Mesenchymal stem cell (in vitro differentiated cells and primary cell): ENCODE measurements at regions not wholly inside any gene's neighbourhood (a gene's known extent, or its start where the extent isn't known, plus 50 kb on each side); places are given as distances from the start of the nearest gene placed in this dataset.

Experiments used
- DNase-seq: peaks from one replicate; pipeline ENCODE4 v3.0.0-alpha.2; 2013
- H2AFZ ChIP-seq: one replicate; pipeline ENCODE4 v1.6.1; 2013; ENCODE audit warnings: low read depth, mild to moderate bottlenecking, control low read depth, inconsistent platforms, low read length, moderate library complexity
- H2AK5ac ChIP-seq: 2 replicates; pipeline ENCODE4 v1.6.1; 2013; ENCODE audit warnings: low read length, moderate library complexity, mild to moderate bottlenecking, inconsistent platforms; ENCODE audit not compliant: severe bottlenecking
- H2BK120ac ChIP-seq: one replicate; pipeline ENCODE4 v1.6.1; 2013; ENCODE audit warnings: low read depth, mild to moderate bottlenecking, inconsistent platforms, low read length, moderate library complexity
- H2BK12ac ChIP-seq, 2 experiments: one replicate each; pipeline ENCODE4 v1.6.1; 2013; ENCODE audit warnings: inconsistent platforms in 2 of 2, low read length in 2 of 2, mild to moderate bottlenecking in 2 of 2, moderate library complexity in 2 of 2, control low read depth in 1 of 2
- H2BK15ac ChIP-seq: one replicate; pipeline ENCODE4 v1.6.1; 2013; ENCODE audit warnings: mild to moderate bottlenecking, low read depth, inconsistent platforms; ENCODE audit not compliant: poor library complexity, severe bottlenecking
- H2BK5ac ChIP-seq: 2 replicates; pipeline ENCODE4 v1.6.1; 2013; ENCODE audit warnings: low read depth, mild to moderate bottlenecking, low read length, control low read depth, inconsistent platforms; ENCODE audit not compliant: poor library complexity, severe bottlenecking
- H3K14ac ChIP-seq, 2 experiments: one replicate each; pipeline ENCODE4 v1.6.1; 2013; ENCODE audit warnings: inconsistent platforms in 2 of 2, low read length in 2 of 2, control low read depth in 1 of 2, mild to moderate bottlenecking in 1 of 2, moderate library complexity in 1 of 2
- H3K18ac ChIP-seq, 2 experiments: one replicate each; pipeline ENCODE4 v1.6.1; 2013; ENCODE audit warnings: inconsistent platforms in 2 of 2, low read length in 2 of 2, control low read depth in 1 of 2, low read depth in 1 of 2, mild to moderate bottlenecking in 1 of 2
- H3K23ac ChIP-seq, 2 experiments: one replicate each; pipeline ENCODE4 v1.6.1; 2013; ENCODE audit warnings: inconsistent platforms in 2 of 2, low read length in 2 of 2, mild to moderate bottlenecking in 2 of 2, moderate library complexity in 2 of 2, control low read depth in 1 of 2
- H3K27ac ChIP-seq: 2 replicates; pipeline ENCODE4 v1.5.1; 2013; ENCODE audit warnings: mild to moderate bottlenecking, moderate library complexity, low read length, control low read depth, inconsistent platforms; ENCODE audit not compliant: poor library complexity, severe bottlenecking
- H3K27me3 ChIP-seq, 2 experiments: 2 replicates each; pipeline versions ENCODE4 v1.6.1 to v1.7.0; 2013; ENCODE audit warnings: low read length in 2 of 2, mild to moderate bottlenecking in 2 of 2, moderate library complexity in 2 of 2, control low read depth in 1 of 2, inconsistent platforms in 1 of 2; ENCODE audit not compliant: control insufficient read depth in 1 of 2, insufficient read depth in 1 of 2
- H3K36me3 ChIP-seq, 2 experiments: 2 replicates each; pipeline versions ENCODE4 v1.6.1 to v1.7.0; 2013; ENCODE audit warnings: low read length in 2 of 2, control low read depth in 1 of 2, inconsistent platforms in 1 of 2, low read depth in 1 of 2, mild to moderate bottlenecking in 1 of 2; ENCODE audit not compliant: insufficient read depth in 2 of 2, control insufficient read depth in 1 of 2
- H3K4ac ChIP-seq, 2 experiments: one replicate each; pipeline ENCODE4 v1.6.1; 2013; ENCODE audit warnings: inconsistent platforms in 2 of 2, low read length in 2 of 2, mild to moderate bottlenecking in 2 of 2, moderate library complexity in 2 of 2, control low read depth in 1 of 2, low read depth in 1 of 2
- H3K4me1 ChIP-seq: 2 replicates; pipeline ENCODE4 v1.6.1; 2013; ENCODE audit warnings: low read depth, low read length, control low read depth; ENCODE audit not compliant: control insufficient read depth, insufficient read depth
- H3K4me2 ChIP-seq: 2 replicates; pipeline ENCODE4 v1.6.1; 2013; ENCODE audit warnings: low read length, mild to moderate bottlenecking, inconsistent platforms; ENCODE audit not compliant: poor library complexity, severe bottlenecking
- H3K4me3 ChIP-seq, 2 experiments: 2 replicates each; pipeline versions ENCODE4 v1.5.1 to v1.7.0; 2013; ENCODE audit warnings: low read length in 2 of 2, mild to moderate bottlenecking in 2 of 2, control low read depth in 1 of 2, low read depth in 1 of 2; ENCODE audit not compliant: insufficient read depth in 1 of 2
- H3K79me1 ChIP-seq: replicated peaks from 2 replicates; pipeline ENCODE4 v1.6.1; 2013; ENCODE audit warnings: mild to moderate bottlenecking, control low read depth, low read length, inconsistent platforms; ENCODE audit not compliant: poor library complexity, severe bottlenecking
- H3K9ac ChIP-seq: 2 replicates; pipeline ENCODE4 v1.7.0; 2013; ENCODE audit warnings: mild to moderate bottlenecking, low read length, moderate library complexity
- H3K9me3 ChIP-seq: 2 replicates; pipeline ENCODE4 v1.7.0; 2013; ENCODE audit warnings: mild to moderate bottlenecking, low read length; ENCODE audit not compliant: control insufficient read depth
- H4K8ac ChIP-seq: one replicate; pipeline ENCODE4 v1.6.1; 2013; ENCODE audit warnings: inconsistent platforms, mild to moderate bottlenecking, low read length, moderate library complexity
- H4K91ac ChIP-seq: one replicate; pipeline ENCODE4 v1.6.1; 2013; ENCODE audit warnings: mild to moderate bottlenecking, low read length, inconsistent platforms
- WGBS: methylation state at CpG from one replicate; pipeline ENCODE4 v1.1.7; 2013; ENCODE audit warnings: mixed read lengths; 5-methylcytosine and 5-hydroxymethylcytosine counted together

DNA sequence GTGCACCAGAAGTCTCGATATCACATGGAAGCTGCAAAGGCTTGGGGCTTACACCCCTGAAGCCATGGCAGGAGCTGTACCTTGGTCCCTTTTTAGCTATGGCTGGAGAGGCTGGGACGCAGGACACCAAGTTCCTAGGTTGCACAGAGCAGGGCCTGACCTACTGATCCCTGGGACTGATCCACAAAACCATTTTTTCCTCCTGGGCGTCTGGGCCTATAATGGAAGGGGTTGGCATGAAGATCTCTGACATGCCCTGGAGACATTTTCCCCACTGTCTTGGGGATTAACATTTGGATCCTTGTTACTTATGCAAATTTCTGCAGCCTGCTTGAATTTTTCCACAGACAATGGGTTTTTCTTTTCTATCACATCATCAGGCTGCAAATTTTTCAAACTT, 286.7 kb upstream of the PTPRD start:
- no peak overlapping the region for H2BK15ac ChIP-seq
- WGBS, result 76% methylated on average over 3 of the region's 3 CpGs
- no peak for DNase-seq

DNA sequence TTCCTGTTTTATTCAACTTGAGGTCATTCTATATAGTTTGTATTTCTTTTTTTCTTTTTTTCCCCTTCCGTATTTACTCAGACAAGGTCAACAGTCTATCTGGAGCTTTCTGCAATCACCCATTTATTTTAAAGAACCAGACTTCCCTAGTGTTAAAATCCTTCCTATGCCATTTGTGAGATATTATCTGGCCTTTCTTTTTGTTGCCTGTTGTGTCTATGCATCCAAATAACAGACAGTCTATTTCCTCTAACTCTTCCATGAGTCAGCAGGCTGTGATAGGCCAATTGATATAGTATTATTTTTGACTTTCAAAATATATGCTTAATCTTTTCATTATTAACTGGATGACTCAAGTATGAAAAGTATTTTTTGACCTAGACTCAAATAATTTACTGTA, 291.2 kb upstream of the PTPRD start:
- H3K14ac ChIP-seq, result no peak overlapping the region
- H3K27me3 ChIP-seq, result no peaks in the 10 kb centered on the region
- H4K8ac ChIP-seq, result no peak overlapping the region
- H3K27ac ChIP-seq, result no peak overlapping the region
- H3K4me3 ChIP-seq, result no peak overlapping the region
- no peak overlapping the region for H3K4me2 ChIP-seq
- peaks cover 3% of the 10 kb centered on the region for H3K9me3 ChIP-seq
- H3K4me1 ChIP-seq, result no peaks in the 10 kb centered on the region
- H3K79me1 ChIP-seq, result no peaks in the 10 kb centered on the region
- H2BK12ac ChIP-seq, result no peak overlapping the region
- no peak overlapping the region for H2BK15ac ChIP-seq
- H3K23ac ChIP-seq, result no peak overlapping the region
- no peak overlapping the region for H3K18ac ChIP-seq
- H2BK120ac ChIP-seq, result no peak overlapping the region
- H3K9ac ChIP-seq, result no peak overlapping the region
- no peak overlapping the region for H2BK5ac ChIP-seq
- no peak overlapping the region for H2AK5ac ChIP-seq
- H3K4ac ChIP-seq, result no peak overlapping the region
- no peak for DNase-seq
- 75% methylated on average over 1 of the region's 1 CpG for WGBS
- no peaks in the 10 kb centered on the region for H3K36me3 ChIP-seq
- H2AFZ ChIP-seq, result no peak overlapping the region
- no peak overlapping the region for H4K91ac ChIP-seq

More for the DNA sequence above, 286.7 kb upstream of the PTPRD start:
- Histone ChIP-seq H2BK120ac (no peak overlapping the region), H2AK5ac (no peak overlapping the region), H3K4ac (no peak overlapping the region), H2BK5ac (no peak overlapping the region), H3K14ac (no peak overlapping the region), H3K79me1 (no peaks in the 10 kb centered on the region), H3K27me3 (no peaks in the 10 kb centered on the region), H4K91ac (no peak overlapping the region), H3K23ac (no peak overlapping the region), H3K9ac (no peak overlapping the region), H3K4me1 (no peaks in the 10 kb centered on the region), H3K4me2 (no peak overlapping the region), H2AFZ (no peak overlapping the region), H3K18ac (no peak overlapping the region), H3K4me3 (no peak overlapping the region), H3K27ac (no peak overlapping the region), H4K8ac (no peak overlapping the region), H3K9me3 (no peaks in the 10 kb centered on the region), H2BK12ac (no peak overlapping the region), H3K36me3 (no peaks in the 10 kb centered on the region)

DNA sequence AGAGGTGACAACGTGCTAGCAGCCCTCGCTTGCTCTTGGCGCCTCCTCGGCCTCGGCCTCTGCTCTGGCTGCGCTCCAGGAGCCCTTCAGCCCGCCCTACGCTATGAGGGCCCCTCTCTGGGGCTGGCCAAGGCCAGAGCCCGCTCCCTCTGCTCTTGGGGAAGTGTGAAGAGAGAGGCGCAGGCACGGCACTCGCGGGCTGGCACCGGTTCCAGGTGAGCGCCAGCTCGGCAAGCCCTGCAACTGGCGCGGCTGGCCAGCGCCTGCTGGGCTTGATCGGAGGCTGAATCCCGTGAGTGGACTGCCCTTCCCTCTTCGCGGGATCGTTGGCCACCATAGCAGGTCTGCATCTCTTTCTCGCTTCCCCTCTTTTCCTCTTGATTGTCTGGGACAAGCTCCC, 298.0 kb upstream of the PTPRD start:
- H2BK120ac ChIP-seq, result no peak overlapping the region
- 94% methylated on average over 20 of the region's 25 CpGs for WGBS
- no peak overlapping the region for H3K4me2 ChIP-seq
- no peak overlapping the region for H3K9ac ChIP-seq
- H3K4me3 ChIP-seq, result no peak overlapping the region
- no peaks in the 10 kb centered on the region for H3K79me1 ChIP-seq
- no peak overlapping the region for H3K14ac ChIP-seq
- no peak for DNase-seq
- no peak overlapping the region for H3K18ac ChIP-seq
- no peak overlapping the region for H3K4ac ChIP-seq
- H3K4me1 ChIP-seq, result no peaks in the 10 kb centered on the region
- H2BK15ac ChIP-seq, result no peak overlapping the region
- no peaks in the 10 kb centered on the region for H3K36me3 ChIP-seq
- H4K91ac ChIP-seq, result no peak overlapping the region
- no peak overlapping the region for H4K8ac ChIP-seq
- no peak overlapping the region for H2AFZ ChIP-seq
- no peak overlapping the region for H2AK5ac ChIP-seq
- H3K9me3 ChIP-seq, result peaks cover 8% of the 10 kb centered on the region
- no peak overlapping the region for H2BK12ac ChIP-seq
- no peak overlapping the region for H2BK5ac ChIP-seq
- no peak overlapping the region for H3K27ac ChIP-seq
- no peaks in the 10 kb centered on the region for H3K27me3 ChIP-seq
- no peak overlapping the region for H3K23ac ChIP-seq

DNA sequence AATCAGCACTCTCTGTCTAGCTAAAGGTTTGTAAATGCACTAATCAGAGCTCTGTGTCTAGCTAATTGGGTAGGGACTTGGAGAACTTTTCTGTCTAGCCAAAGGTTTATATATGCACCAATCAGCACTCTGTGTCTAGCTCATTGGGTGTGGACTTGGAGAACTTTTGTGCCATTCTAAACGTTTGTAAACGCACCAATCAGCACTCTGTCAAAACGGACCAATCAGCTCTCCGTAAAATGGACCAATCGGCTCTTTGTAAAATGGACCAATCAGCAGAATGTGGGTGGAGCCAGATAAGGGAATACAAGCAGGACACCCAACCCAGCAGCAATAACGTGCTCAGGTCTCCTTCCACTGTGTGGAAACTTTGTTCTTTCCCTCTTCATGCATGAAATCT, 298.6 kb upstream of the PTPRD start:
- Histone ChIP-seq H3K79me1 (no peaks in the 10 kb centered on the region), H3K14ac (no peak overlapping the region), H3K18ac (no peak overlapping the region), H3K9ac (no peak overlapping the region), H3K27me3 (no peaks in the 10 kb centered on the region), H3K36me3 (no peaks in the 10 kb centered on the region), H4K91ac (no peak overlapping the region), H3K27ac (no peak overlapping the region), H3K4ac (no peak overlapping the region), H3K23ac (no peak overlapping the region), H2AK5ac (no peak overlapping the region), H2BK120ac (no peak overlapping the region), H3K9me3 (peaks cover 8% of the 10 kb centered on the region), H3K4me2 (no peak overlapping the region), H2AFZ (no peak overlapping the region), H2BK15ac (no peak overlapping the region), H3K4me1 (no peaks in the 10 kb centered on the region), H2BK12ac (no peak overlapping the region), H2BK5ac (no peak overlapping the region), H3K4me3 (no peak overlapping the region), H4K8ac (no peak overlapping the region)
- DNase-seq, result no peak
- 95% methylated on average over 6 of the region's 6 CpGs for WGBS
